ENCODE measurements at regions not wholly inside any gene's neighbourhood (a gene's known extent, or its start where the extent isn't known, plus 50 kb on each side); places are given as distances from the start of the nearest gene placed in this dataset.

- no peaks in the 10 kb centered on the region for H3K79me2 ChIP-seq (ENCODE audit: control insufficient read depth, insufficient read depth, low read length)
- H2AFZ ChIP-seq (ENCODE audit: low read depth, low read length), result no peak overlapping the region
- no peaks in the 10 kb centered on the region for H3K4me1 ChIP-seq (replicated peaks in 1 of 2; ENCODE audit: control insufficient read depth in 2 of 2, insufficient read depth in 2 of 2, low read length in 2 of 2)
- in situ Hi-C loops (cut with MboI), result no loop called here
- FAIRE-seq (no peak), ATAC-seq (no peak), DNase-seq (ENCODE audit: extremely low read depth in 1 of 4, low spot score in 3 of 4) (no peak)
- CTCF ChIA-PET (ENCODE audit: low intra/inter-chr PET ratio), result no interaction called here
- H3K36me3 ChIP-seq (ENCODE audit: control insufficient read depth, insufficient read depth, low read length), result no peaks in the 10 kb centered on the region
- BruUV-seq (replicated peaks), result no TSS peak
- no peaks in the 10 kb centered on the region for H4K20me1 ChIP-seq (replicated peaks; ENCODE audit: control insufficient read depth, insufficient read depth, low read length)
- no peaks in the 10 kb centered on the region for H3K27me3 ChIP-seq (ENCODE audit: control insufficient read depth in 2 of 2, insufficient read depth in 2 of 2, low read length in 2 of 2)
- TF ChIP-seq ZNF143 (CRISPR knock-in tag; IDR thresholded peaks at IDR 0.05) (no peak), TCFL5 (CRISPR knock-in tag; conservative IDR thresholded peaks at IDR 0.05) (no peak), MAFK (IDR thresholded peaks at IDR 0.05; ENCODE audit: low read length) (no peak), CSDE1 (IDR thresholded peaks at IDR 0.05) (no peak), ZNF584 (CRISPR knock-in tag; IDR thresholded peaks at IDR 0.05; ENCODE audit: low read depth) (no peak), ARNT (IDR thresholded peaks at IDR 0.05) (no peak), ZKSCAN1 (IDR thresholded peaks at IDR 0.05; ENCODE audit: low read depth, low read length) (no peak), JUND (IDR thresholded peaks at IDR 0.05; ENCODE audit: borderline replicate concordance, low read depth, low read length) (no peak), JUND (tag; IDR thresholded peaks at IDR 0.05; ENCODE audit: borderline replicate concordance, low read depth, low read length) (no peak)
- POLR2A ChIA-PET, result no interaction called here
- intact Hi-C loops (cut with micrococcal nuclease), result no loop called here
- H3K9me3 ChIP-seq (replicated peaks; ENCODE audit: control insufficient read depth, insufficient read depth, low read depth, low read length), result no peaks in the 10 kb centered on the region; the same call in none of the 2 replicates
- 0% methylated on average over 1 of the region's 1 CpG for WGBS (ENCODE audit: insufficient coverage, low coverage, missing lambda C conversion rate)
- no peak overlapping the region for H3K27ac ChIP-seq (ENCODE audit: extremely low read depth, low read depth, low read length)
- no peak overlapping the region for H3K4me2 ChIP-seq (ENCODE audit: insufficient read depth, low read length)
- no peak overlapping the region for H3K9ac ChIP-seq (ENCODE audit: insufficient read depth in 1 of 2, low read depth in 2 of 2, low read length in 2 of 2)
- H3K4me3 ChIP-seq, result no peak overlapping the region
- H3K9me1 ChIP-seq (ENCODE audit: control insufficient read depth, insufficient read depth, low read length), result no peaks in the 10 kb centered on the region
Measured at GRCh38 chr7:124188576-124188975, 155.7 kb upstream of the TMEM229A start.

DNA sequence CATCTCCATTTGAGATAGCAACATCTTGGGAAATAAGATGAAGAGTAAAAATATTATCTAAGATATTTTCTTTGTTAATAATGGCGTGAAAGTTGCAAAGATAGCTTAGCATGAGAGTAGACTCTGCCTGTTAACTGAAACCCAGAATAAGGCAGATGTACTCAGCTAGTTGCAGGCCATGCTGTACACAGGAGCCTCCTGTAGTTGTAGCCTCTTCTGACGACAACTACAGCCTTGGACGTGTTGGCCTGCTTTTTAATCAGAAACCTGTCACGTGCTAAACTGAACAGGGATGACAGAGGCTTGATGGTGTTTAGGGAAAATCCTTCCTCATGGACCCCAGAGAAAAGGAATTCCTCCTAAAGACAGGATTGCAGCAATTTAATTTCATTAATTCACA, 155.1 kb upstream of the TMEM229A start:
- WGBS (ENCODE audit: insufficient coverage, low coverage, missing lambda C conversion rate), result 0% methylated on average over 4 of the region's 4 CpGs
- H3K9ac ChIP-seq (ENCODE audit: insufficient read depth in 1 of 2, low read depth in 2 of 2, low read length in 2 of 2), result no peak overlapping the region
- ChIA-PET POLR2A (no interaction called here), CTCF (ENCODE audit: low intra/inter-chr PET ratio) (no interaction called here)
- in situ Hi-C loops (cut with MboI) (no loop called here), intact Hi-C loops (cut with micrococcal nuclease) (no loop called here)
- no peak overlapping the region for H3K4me2 ChIP-seq (ENCODE audit: insufficient read depth, low read length)
- no TSS peak for BruUV-seq (replicated peaks)
- H4K20me1 ChIP-seq (replicated peaks; ENCODE audit: control insufficient read depth, insufficient read depth, low read length), result no peaks in the 10 kb centered on the region
- H3K27ac ChIP-seq (ENCODE audit: extremely low read depth, low read depth, low read length), result no peak overlapping the region
- no peaks in the 10 kb centered on the region for H3K4me1 ChIP-seq (replicated peaks in 1 of 2; ENCODE audit: control insufficient read depth in 2 of 2, insufficient read depth in 2 of 2, low read length in 2 of 2)
- no peak for FAIRE-seq
- ATAC-seq, result no peak
- no peaks in the 10 kb centered on the region; the same call in none of the 2 replicates for H3K9me3 ChIP-seq (replicated peaks; ENCODE audit: control insufficient read depth, insufficient read depth, low read depth, low read length)
- TF ChIP-seq ZNF696 (CRISPR knock-in tag; conservative IDR thresholded peaks at IDR 0.05) (no peak), ZBTB17 (CRISPR knock-in tag; IDR thresholded peaks at IDR 0.05) (0 out of 2 replicates have a peak, but pooled peaks have one; percentile 38), ZNF583 (CRISPR knock-in tag; IDR thresholded peaks at IDR 0.05) (no peak), ZNF324 (CRISPR knock-in tag; IDR thresholded peaks at IDR 0.05) (no peak), ZBED1 (IDR thresholded peaks at IDR 0.05) (no peak)
- TF ChIP-seq, protein P1, sequence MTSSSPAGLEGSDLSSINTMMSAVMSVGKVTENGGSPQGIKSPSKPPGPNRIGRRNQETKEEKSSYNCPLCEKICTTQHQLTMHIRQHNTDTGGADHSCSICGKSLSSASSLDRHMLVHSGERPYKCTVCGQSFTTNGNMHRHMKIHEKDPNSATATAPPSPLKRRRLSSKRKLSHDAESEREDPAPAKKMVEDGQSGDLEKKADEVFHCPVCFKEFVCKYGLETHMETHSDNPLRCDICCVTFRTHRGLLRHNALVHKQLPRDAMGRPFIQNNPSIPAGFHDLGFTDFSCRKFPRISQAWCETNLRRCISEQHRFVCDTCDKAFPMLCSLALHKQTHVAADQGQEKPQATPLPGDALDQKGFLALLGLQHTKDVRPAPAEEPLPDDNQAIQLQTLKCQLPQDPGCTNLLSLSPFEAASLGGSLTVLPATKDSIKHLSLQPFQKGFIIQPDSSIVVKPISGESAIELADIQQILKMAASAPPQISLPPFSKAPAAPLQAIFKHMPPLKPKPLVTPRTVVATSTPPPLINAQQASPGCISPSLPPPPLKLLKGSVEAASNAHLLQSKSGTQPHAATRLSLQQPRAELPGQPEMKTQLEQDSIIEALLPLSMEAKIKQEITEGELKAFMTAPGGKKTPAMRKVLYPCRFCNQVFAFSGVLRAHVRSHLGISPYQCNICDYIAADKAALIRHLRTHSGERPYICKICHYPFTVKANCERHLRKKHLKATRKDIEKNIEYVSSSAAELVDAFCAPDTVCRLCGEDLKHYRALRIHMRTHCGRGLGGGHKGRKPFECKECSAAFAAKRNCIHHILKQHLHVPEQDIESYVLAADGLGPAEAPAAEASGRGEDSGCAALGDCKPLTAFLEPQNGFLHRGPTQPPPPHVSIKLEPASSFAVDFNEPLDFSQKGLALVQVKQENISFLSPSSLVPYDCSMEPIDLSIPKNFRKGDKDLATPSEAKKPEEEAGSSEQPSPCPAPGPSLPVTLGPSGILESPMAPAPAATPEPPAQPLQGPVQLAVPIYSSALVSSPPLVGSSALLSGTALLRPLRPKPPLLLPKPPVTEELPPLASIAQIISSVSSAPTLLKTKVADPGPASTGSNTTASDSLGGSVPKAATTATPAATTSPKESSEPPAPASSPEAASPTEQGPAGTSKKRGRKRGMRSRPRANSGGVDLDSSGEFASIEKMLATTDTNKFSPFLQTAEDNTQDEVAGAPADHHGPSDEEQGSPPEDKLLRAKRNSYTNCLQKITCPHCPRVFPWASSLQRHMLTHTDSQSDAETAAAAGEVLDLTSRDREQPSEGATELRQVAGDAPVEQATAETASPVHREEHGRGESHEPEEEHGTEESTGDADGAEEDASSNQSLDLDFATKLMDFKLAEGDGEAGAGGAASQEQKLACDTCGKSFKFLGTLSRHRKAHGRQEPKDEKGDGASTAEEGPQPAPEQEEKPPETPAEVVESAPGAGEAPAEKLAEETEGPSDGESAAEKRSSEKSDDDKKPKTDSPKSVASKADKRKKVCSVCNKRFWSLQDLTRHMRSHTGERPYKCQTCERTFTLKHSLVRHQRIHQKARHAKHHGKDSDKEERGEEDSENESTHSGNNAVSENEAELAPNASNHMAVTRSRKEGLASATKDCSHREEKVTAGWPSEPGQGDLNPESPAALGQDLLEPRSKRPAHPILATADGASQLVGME (CRISPR knock-in tag; IDR thresholded peaks at IDR 0.05), result no peak
- H2AFZ ChIP-seq (ENCODE audit: low read depth, low read length), result no peak overlapping the region
- H3K9me1 ChIP-seq (ENCODE audit: control insufficient read depth, insufficient read depth, low read length), result no peaks in the 10 kb centered on the region
- no peak overlapping the region for H3K4me3 ChIP-seq
- no peaks in the 10 kb centered on the region for H3K36me3 ChIP-seq (ENCODE audit: control insufficient read depth, insufficient read depth, low read length)
- H3K27me3 ChIP-seq (ENCODE audit: control insufficient read depth in 2 of 2, insufficient read depth in 2 of 2, low read length in 2 of 2), result no peaks in the 10 kb centered on the region
- DNase-seq (ENCODE audit: extremely low read depth in 1 of 4, low spot score in 3 of 4), result no peak
- no peaks in the 10 kb centered on the region for H3K79me2 ChIP-seq (ENCODE audit: control insufficient read depth, insufficient read depth, low read length)

Data from K562 (cell line).